AG04449 (cell line): ENCODE measurements at regions not wholly inside any gene's neighbourhood (a gene's known extent, or its start where the extent isn't known, plus 50 kb on each side); places are given as distances from the start of the nearest gene placed in this dataset.

Experiments used
- CTCF ChIA-PET: fragments of 350-600 bp; formaldehyde crosslinking; extraction: SDS; loops from one replicate; lab custom pipeline; 2021; ENCODE audit warnings: antibody characterized with exemption; lab: Yijun Ruan, JAX
- POLR2A ChIA-PET: fragments of 400-600, 350-600 bp; formaldehyde crosslinking; extraction: SDS; loops from one replicate; lab custom pipeline; 2020; ENCODE audit warnings: antibody characterized with exemption, inconsistent platforms; lab: Yijun Ruan, JAX
- DNase-seq: peaks from one replicate; pipeline ENCODE4 v3.0.0-alpha.2; 2010; ENCODE audit warnings: low read depth, low spot score
- H3K4me3 ChIP-seq: 2 replicates; pipeline ENCODE4 v1.5.1; 2011; ENCODE audit warnings: low read depth, mild to moderate bottlenecking, control low read depth, low read length
- CTCF ChIP-seq: IDR thresholded peaks from one replicate; pipeline ENCODE4 v1.5.1; 2011; ENCODE audit warnings: mild to moderate bottlenecking, moderate library complexity, low read length, control low read depth, inconsistent platforms; ENCODE audit not compliant: insufficient read depth; ENCODE audit errors: missing control alignments

- ChIA-PET POLR2A (no interaction called here), CTCF (no interaction called here)
- DNase-seq = no peak
Observed at GRCh38 chr2:83475371-83475770, 983.7 kb downstream of the SUCLG1 start.

GRCh38 chr2:83471655-83472054, 987.4 kb downstream of the SUCLG1 start:
- H3K4me3 ChIP-seq = no peak overlapping the region
- ChIA-PET POLR2A (no interaction called here), CTCF (no interaction called here)
- no peak for TF ChIP-seq CTCF
- no peak for DNase-seq

More at GRCh38 chr2:83475371-83475770, 983.7 kb downstream of the SUCLG1 start:
- H3K4me3 ChIP-seq = no peak overlapping the region
- no peak for TF ChIP-seq CTCF

GRCh38 chr2:83470928-83471327, 988.2 kb downstream of the SUCLG1 start:
- CTCF ChIA-PET = no interaction called here
- no peak for TF ChIP-seq CTCF

GRCh38 chr2:83464444-83464843, 994.6 kb downstream of the SUCLG1 start:
- no peak for DNase-seq
- H3K4me3 ChIP-seq = no peak overlapping the region
- TF ChIP-seq CTCF = no peak
- CTCF ChIA-PET = no interaction called here
- POLR2A ChIA-PET = no interaction called here

More at GRCh38 chr2:83470928-83471327, 988.2 kb downstream of the SUCLG1 start:
- no peak for DNase-seq
- no peak overlapping the region for H3K4me3 ChIP-seq
- POLR2A ChIA-PET = no interaction called here

GRCh38 chr2:83462881-83463280, 996.2 kb downstream of the SUCLG1 start:
- TF ChIP-seq CTCF = no peak
- no peak overlapping the region for H3K4me3 ChIP-seq
- CTCF ChIA-PET = no interaction called here
- POLR2A ChIA-PET = no interaction called here
- DNase-seq = no peak

GRCh38 chr2:83461135-83461534, 997.9 kb downstream of the SUCLG1 start:
- no peak overlapping the region for H3K4me3 ChIP-seq
- no peak for TF ChIP-seq CTCF
- ChIA-PET CTCF (no interaction called here), POLR2A (no interaction called here)
- DNase-seq = no peak

GRCh38 chr2:83459456-83459855, 999.6 kb downstream of the SUCLG1 start:
- ChIA-PET CTCF (no interaction called here), POLR2A (no interaction called here)
- no peak for DNase-seq
- TF ChIP-seq CTCF = no peak
- no peak overlapping the region for H3K4me3 ChIP-seq
